NCI-H2171 (cell line): ENCODE measurements at regions not wholly inside any gene's neighbourhood (a gene's known extent, or its start where the extent isn't known, plus 50 kb on each side); places are given as distances from the start of the nearest gene placed in this dataset.

ENCODE experiments used
- DNase-seq: peaks from one replicate; lab custom pipeline; 2025; lab: John Stamatoyannopoulos, UW

DNA sequence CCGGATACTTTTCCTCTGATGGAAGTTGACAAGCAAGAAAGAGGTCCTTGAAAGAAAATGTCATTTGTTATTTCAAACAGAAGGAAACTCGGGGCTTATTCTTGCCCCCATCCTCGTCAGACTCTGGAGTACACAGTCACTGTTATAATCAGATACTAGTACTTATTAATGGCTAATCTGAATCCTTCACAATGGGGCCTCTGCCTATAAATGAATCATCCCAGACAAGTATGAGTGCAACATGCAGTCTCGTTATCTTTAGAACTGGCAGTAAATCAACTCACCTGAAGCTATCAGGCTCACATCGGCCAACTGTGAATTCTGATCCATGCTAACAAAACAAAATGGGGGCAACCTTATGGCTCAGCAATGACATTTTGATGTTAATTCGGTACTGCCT, 216.7 kb downstream of the GRIN2B start:
- DNase-seq = no peak

DNA sequence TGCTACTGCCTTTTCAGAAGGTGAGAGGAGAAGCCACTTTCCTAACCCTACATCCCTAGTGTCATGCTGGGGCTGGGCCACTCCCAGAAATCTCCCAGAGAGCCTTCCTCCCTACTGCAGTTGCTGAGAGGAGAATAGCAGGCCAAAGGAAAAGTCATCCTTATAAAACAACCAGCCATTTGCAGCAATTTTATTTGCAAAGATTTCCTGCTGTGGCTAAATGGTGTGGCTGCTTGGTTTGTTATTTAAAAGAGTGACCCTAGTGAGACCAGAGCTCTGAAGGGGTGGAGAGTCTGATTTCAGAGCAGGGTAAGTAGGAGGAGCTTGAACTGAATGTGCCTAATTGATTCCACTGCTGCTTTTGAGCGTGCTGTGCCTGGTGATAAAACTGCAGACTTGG, 232.0 kb downstream of the GRIN2B start:
- no peak for DNase-seq

- no peak for DNase-seq
These were observed 236.1 kb downstream of the GRIN2B start for GRCh38 chr12:13745111-13745860.

GRCh38 chr12:13744561-13744960, 236.8 kb downstream of the GRIN2B start:
- no peak for DNase-seq

GRCh38 chr12:13740149-13740545, 241.3 kb downstream of the GRIN2B start:
- DNase-seq = no peak

GRCh38 chr12:13735734-13736133, 245.7 kb downstream of the GRIN2B start:
- DNase-seq = no peak

DNA sequence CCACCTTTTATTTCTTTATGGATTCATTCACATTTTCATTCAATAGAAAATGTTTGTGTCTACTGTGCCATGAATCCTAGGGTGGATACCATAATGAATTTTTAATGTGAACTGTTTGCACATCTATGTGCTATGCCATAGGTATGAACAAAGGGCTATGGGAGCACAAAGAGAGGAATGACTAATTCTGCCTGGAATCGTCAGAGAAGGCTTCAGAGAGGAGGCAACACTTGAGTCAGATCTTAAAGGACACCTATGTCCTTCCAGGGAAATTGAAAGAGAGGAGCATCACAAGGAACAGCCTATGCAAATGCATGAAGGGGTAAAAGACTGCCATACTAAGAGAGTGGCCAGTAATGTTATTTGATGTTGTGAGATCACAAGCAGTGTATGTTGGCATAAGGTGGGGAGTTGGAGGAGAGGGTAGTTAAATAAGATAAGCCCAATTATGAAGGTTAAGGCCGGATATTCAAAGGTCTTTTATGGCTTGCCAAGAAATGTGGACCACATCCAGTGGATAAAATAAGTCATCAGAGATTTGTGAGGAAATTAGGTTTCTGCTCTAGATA, 246.7 kb downstream of the GRIN2B start:
- DNase-seq = no peak

DNA sequence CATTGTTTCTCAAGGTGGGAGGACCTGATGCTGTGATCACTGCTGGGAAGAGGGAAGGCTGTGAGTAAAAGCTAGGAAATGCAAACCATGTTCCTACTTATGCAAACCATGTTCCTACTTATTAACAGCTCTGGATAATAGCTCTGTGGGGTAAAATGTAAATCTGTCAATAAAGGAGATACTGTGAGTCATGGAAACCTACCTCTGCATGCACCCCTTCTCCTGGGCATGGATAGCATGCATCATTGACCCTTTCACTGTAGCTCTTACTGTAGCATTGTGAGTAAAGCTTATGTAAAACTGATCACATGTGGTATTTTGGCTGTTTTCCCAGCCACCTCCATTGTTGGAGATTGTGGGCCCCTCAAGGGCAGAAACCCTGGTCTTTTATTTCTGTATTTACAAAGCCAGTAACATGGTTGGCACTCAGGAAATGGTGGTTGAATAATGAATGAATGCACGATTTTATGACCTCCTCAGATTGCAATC, 253.7 kb downstream of the GRIN2B start:
- no peak for DNase-seq

DNA sequence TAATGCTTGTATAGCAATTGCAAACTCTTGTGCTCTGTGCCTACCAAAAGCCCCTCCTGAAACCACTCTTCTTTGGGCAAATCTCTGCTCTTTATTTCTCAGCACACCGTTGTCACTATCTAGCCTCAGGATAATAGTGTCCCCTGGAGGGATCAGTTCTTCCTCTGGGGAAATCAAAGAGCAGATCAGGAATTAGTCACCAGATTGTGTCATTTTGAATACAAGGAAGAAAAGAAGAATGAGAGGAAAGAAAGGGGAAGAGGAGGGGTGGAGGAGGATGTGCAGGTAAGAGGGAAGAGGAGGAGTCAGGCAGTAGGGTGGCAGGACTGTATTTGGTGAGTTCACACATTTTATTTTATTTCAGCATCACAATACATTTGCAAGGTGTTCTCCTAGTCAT, 256.4 kb downstream of the GRIN2B start:
- no peak for DNase-seq

DNA sequence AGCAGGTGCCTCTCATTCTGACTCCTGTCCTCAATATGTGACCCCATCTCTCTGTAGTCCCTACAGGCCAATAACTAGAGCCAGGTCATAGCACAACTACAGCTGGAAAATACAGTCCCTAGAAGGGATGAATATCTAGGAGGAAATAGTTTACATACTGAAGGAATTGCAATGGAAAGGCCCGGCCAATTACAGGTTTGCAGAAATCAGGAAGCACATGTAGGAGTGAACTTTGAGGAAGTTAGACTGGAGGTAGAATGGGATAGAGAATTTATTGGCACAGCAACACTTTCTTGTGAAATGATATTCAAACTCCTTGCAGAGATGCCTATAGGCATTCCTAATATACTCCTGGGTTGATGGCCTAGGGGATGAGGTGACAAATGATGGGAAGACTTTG, 257.3 kb downstream of the GRIN2B start:
- no peak for DNase-seq

- DNase-seq = no peak
These were observed 261.4 kb downstream of the GRIN2B start for GRCh38 chr12:13719986-13720385.

DNA sequence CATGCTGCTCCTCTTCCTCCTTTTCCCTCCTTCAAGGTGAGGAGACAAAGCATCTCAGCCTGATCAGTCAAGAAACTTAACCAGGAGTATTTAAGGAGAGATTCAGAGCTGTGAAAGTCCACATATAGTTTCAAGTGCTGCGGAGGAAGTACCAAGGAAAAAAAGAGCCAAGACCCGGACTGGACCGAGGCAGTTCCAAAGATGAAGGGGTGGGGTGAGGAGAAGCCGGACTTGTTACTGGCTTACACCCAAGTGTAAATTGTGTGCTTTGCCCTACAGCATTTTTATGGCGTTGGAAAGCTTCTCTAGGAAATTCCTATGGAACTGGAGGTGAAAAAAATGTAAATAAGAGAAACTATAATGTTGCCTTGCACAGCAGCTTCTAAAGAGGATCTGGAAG, 263.1 kb downstream of the GRIN2B start:
- DNase-seq = no peak

DNA sequence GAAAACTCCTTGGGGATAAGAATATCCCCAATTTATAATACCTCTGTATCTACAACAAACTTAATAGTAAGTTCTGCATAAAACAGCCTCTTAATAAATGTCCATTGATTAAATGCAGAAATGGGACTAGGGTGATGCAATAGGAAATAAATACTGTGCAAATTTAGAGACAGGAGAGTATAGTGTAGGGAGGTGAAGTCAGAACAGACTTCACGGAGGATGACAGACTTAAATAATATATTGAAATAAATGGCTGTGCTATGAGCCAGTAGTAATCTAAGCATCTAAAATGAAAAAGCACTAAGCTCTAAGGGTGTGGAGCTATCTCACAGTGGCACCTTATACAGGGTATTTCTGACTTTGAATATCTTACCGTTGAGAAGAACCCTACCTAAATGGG, 265.3 kb downstream of the GRIN2B start:
- DNase-seq = no peak

GRCh38 chr12:13713556-13714410, 267.6 kb downstream of the GRIN2B start:
- no peak for DNase-seq

- no peak for DNase-seq
These were observed 273.6 kb downstream of the GRIN2B start for GRCh38 chr12:13707829-13708228.

DNA sequence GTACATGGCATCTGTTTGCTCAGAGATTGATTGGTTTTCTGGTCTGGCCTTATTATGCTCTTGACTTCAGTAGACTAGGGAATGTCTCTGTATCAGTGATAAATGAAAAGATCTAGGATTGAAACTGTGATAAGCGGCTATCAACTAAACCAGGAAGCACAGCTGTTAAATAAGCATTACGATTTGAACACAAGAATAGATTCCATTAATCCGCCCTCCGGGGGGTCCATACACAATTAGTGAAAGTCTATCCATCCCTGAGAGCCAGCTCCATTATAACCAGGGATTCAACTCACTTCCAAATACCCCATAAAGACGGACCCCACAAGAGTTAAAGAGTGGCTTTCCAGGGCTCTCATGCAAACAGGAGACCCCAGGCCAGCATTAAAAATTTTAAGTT, 279.0 kb downstream of the GRIN2B start:
- no peak for DNase-seq

DNA sequence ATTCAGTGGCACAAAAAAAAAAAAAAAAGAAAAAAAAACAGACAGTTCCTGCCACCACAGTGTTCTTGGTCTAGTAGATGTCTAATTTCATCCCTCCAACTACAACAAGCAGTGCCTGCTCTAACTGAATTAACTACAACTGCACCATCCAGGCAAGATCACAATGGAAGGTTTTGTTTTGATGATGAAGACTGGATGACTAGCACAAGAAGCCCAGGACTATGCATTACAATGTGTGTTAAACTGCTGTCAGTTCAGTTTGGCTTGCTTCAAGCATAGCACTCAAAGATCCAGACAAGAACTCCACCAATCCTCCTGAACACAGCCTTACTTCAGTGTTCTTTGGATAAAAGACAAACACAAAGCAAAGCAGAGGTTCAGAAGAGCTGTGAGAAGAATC, 279.9 kb downstream of the GRIN2B start:
- DNase-seq = no peak

GRCh38 chr12:13697973-13698372, 283.4 kb downstream of the GRIN2B start:
- no peak for DNase-seq

- DNase-seq = no peak
These were observed 285.6 kb downstream of the GRIN2B start for GRCh38 chr12:13695781-13696180.

GRCh38 chr12:13692332-13692731, 289.1 kb downstream of the GRIN2B start:
- DNase-seq = no peak

GRCh38 chr12:13691598-13691997, 289.8 kb downstream of the GRIN2B start:
- DNase-seq = no peak

DNA sequence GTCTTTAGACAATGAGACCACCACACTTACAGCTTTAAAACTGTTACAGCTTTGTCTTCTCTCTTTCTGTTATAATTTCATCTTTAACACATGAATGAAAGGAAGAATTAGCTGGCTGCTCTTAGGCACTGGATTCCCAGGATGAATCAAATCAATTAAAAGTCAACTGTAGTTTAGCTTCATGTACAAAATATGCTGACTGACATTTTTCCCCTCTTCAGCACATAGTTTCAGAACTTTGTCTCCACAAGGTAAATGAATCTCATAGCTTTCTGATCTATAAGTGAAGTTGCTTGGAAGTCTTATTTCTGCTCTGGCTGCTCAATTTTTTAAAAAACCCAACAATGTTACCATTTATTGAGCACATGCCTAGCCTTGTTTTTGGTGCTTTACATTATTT, 293.8 kb downstream of the GRIN2B start:
- no peak for DNase-seq

- DNase-seq = no peak
These were observed 295.1 kb downstream of the GRIN2B start for GRCh38 chr12:13686260-13686659.
